PFSK-1 (cell line): ENCODE measurements at regions not wholly inside any gene's neighbourhood (a gene's known extent, or its start where the extent isn't known, plus 50 kb on each side); places are given as distances from the start of the nearest gene placed in this dataset.

Experiments used
- FOXP2 ChIP-seq: optimal IDR thresholded peaks from 2 replicates; pipeline ENCODE3; 2011; ENCODE audit warnings: borderline replicate concordance, control low read depth, inconsistent platforms; ENCODE audit not compliant: insufficient read depth; ENCODE audit errors: extremely low read length, extremely low read depth
- POLR2AphosphoS5 ChIP-seq: IDR thresholded peaks from 2 replicates; pipeline ENCODE4 v1.6.1; 2012; ENCODE audit warnings: low read depth, mild to moderate bottlenecking, control low read depth, low read length, moderate library complexity
- SIN3A ChIP-seq: IDR thresholded peaks from 2 replicates; pipeline ENCODE4 v1.6.1; 2012; ENCODE audit warnings: mild to moderate bottlenecking, low read length, moderate library complexity, borderline replicate concordance; ENCODE audit not compliant: insufficient read depth
- TAF1 ChIP-seq: IDR thresholded peaks from 2 replicates; pipeline ENCODE4 v1.6.1; 2012; ENCODE audit warnings: low read length, control low read depth, borderline replicate concordance; ENCODE audit not compliant: insufficient read depth
- TF ChIP-seq, protein P1 (sequence below), 2 experiments: IDR thresholded peaks; 2 replicates each; pipeline versions ENCODE4 v1.6.1 to v1.8.0; 2011 to 2012; ENCODE audit warnings: low read depth in 2 of 2, low read length in 2 of 2, control low read depth in 1 of 2, inconsistent platforms in 1 of 2, mild to moderate bottlenecking in 1 of 2, moderate library complexity in 1 of 2; ENCODE audit not compliant: insufficient read depth in 1 of 2

DNA sequence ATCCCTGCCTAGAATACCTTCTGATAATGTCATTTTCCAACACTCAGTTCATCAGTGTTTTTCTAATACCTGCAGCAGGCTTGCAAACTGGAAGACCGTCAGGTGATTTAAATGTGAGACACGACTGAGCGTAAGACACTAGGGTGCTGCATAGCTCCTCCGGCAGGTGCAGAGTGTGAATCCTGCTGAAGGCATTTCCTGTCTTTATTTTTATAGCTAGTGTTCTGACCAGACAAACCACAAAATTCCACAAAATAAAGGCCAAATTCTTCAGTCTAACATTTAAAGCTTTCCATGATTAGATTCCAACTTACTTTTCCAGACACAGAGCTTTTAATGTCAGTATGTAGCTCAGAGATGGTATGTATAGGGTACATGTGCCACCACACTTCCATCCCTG lies 70.7 kb downstream of the BBS10 start:
- no peak for TF ChIP-seq FOXP2
- TF ChIP-seq SIN3A, result no peak
- TF ChIP-seq, protein P1, sequence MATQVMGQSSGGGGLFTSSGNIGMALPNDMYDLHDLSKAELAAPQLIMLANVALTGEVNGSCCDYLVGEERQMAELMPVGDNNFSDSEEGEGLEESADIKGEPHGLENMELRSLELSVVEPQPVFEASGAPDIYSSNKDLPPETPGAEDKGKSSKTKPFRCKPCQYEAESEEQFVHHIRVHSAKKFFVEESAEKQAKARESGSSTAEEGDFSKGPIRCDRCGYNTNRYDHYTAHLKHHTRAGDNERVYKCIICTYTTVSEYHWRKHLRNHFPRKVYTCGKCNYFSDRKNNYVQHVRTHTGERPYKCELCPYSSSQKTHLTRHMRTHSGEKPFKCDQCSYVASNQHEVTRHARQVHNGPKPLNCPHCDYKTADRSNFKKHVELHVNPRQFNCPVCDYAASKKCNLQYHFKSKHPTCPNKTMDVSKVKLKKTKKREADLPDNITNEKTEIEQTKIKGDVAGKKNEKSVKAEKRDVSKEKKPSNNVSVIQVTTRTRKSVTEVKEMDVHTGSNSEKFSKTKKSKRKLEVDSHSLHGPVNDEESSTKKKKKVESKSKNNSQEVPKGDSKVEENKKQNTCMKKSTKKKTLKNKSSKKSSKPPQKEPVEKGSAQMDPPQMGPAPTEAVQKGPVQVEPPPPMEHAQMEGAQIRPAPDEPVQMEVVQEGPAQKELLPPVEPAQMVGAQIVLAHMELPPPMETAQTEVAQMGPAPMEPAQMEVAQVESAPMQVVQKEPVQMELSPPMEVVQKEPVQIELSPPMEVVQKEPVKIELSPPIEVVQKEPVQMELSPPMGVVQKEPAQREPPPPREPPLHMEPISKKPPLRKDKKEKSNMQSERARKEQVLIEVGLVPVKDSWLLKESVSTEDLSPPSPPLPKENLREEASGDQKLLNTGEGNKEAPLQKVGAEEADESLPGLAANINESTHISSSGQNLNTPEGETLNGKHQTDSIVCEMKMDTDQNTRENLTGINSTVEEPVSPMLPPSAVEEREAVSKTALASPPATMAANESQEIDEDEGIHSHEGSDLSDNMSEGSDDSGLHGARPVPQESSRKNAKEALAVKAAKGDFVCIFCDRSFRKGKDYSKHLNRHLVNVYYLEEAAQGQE (IDR thresholded peaks at IDR 0.05; ENCODE audit: insufficient read depth in 1 of 2, low read depth in 2 of 2, low read length in 2 of 2), result no peak
- no peak for TF ChIP-seq TAF1
- no peak for TF ChIP-seq POLR2AphosphoS5

DNA sequence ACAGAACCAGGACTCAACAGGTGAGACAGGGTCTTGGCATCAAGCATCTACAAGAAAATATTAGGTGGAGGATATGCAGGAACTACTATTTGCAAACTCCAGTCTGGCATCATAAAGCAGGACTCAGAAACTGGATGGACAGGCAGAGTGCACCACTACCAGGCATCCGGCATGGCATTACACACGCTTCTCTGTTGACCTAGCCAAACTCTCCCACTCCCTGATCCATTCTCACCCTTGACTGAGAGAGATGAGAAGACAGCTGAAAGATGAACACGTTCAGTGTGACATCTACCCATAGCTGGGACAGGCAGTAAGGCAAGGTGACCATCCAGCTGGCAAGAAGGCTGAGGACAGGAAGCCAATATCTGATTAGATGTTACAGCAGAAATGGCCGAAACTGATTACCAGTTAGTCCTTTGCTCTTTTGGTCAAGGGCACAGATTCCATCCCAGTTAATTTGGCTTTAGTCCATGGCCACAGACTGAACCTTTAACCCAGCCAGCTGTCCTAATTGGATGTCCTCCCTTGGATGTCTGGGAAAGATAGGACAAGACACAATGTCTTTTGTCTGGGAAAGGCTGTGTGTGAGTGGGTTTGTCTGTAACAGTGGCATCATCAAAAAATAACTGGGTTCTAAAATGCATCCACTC lies 71.6 kb downstream of the BBS10 start:
- no peak for TF ChIP-seq FOXP2
- TF ChIP-seq POLR2AphosphoS5, result no peak
- TF ChIP-seq SIN3A, result no peak
- no peak for TF ChIP-seq TAF1
- TF ChIP-seq, protein P1 (IDR thresholded peaks at IDR 0.05; ENCODE audit: insufficient read depth in 1 of 2, low read depth in 2 of 2, low read length in 2 of 2), result no peak

DNA sequence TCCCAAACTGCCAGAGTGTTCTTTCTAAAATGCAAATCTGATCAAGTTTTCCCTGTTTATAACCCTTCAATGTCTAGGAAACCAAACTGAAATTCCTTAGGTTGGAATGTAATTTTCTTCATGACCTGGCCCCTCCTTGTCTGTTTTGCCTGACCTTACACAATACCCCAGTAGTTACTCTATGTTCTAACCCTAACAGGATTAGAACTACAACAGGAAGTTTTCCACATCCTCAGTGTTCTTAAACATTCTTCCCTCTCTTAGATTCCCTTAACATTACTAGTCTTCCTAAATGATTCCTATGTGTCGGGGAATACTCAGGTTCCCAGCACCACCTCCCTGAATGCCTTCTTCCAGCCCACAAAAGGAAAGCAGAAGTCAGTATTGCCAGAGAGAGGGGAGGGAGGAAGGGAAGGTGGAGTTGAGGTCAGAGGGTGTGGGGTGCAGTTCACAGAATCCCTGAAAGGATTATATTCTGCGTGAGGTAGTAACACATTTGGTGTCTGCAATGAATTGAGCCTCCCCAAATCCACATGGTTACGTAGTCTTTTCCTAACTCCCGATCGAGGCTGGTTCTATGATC lies 72.6 kb downstream of the BBS10 start:
- TF ChIP-seq TAF1 (no peak), SIN3A (no peak), POLR2AphosphoS5 (no peak), FOXP2 (no peak)
- TF ChIP-seq, protein P1 (IDR thresholded peaks at IDR 0.05; ENCODE audit: insufficient read depth in 1 of 2, low read depth in 2 of 2, low read length in 2 of 2), result no peak

DNA sequence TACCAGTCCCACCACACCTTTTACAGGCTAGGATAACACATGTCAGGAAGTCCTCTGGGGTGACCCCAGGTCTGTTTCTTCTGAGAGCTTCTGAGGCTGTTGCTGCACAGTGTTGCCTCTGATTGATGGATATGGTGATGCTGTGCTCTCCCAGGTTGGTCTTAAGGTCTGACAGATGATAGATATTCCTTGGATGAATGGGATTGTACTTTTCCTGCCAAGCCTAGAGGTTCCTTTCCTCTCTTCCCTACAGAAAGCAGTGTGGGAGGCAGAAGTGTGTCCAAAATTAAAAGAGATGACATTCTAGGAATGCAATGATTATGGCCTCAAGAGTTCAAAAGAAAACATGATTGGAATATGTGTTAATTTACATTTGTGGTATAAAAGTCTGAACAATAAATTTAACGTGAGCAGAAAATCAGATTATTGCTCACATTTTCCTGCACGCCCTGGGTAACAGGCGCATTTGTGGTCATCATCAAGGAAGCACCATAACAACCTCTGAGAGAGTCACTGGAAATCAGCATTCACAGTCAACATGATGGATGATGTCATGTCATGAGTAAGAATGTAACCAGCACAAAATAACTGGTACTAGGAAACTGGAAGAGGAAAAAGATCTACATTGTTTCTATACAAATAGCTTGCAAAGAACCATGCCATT lies 73.7 kb downstream of the BBS10 start:
- TF ChIP-seq POLR2AphosphoS5, result no peak
- TF ChIP-seq FOXP2, result no peak
- TF ChIP-seq SIN3A, result no peak
- TF ChIP-seq, protein P1 (IDR thresholded peaks at IDR 0.05; ENCODE audit: insufficient read depth in 1 of 2, low read depth in 2 of 2, low read length in 2 of 2), result no peak
- TF ChIP-seq TAF1, result no peak

DNA sequence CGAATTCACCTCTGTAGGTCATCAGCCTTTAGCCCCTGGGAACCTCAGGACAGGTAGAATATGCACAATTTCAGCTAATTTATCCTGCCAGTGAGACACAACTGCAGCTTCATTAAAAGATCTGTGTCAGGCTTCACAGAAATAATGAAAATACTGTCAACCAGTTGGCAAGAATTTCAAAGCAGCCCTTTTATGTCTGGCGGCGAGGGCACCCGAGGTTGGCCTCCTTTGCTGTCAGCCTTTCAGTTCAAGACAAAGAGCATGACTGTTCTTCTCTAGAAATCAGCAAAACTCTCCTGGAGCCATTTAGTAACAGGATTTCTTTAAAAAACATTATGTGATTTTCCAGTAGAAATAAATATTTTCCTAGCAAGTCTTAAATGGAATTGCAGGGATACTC lies 75.9 kb downstream of the BBS10 start:
- TF ChIP-seq FOXP2 (no peak), SIN3A (no peak), POLR2AphosphoS5 (no peak), TAF1 (no peak)
- TF ChIP-seq, protein P1 (IDR thresholded peaks at IDR 0.05; ENCODE audit: insufficient read depth in 1 of 2, low read depth in 2 of 2, low read length in 2 of 2), result no peak
